Fibroblast of the conjunctiva (primary cell): ENCODE measurements at regions not wholly inside any gene's neighbourhood (a gene's known extent, or its start where the extent isn't known, plus 50 kb on each side); places are given as distances from the start of the nearest gene placed in this dataset.
"Not testable (repeated sequence)": the region's sequence is repeated elsewhere in the genome, so short reads cannot be mapped to it uniquely, and the experiment has no call there.

ENCODE experiments used
- DNase-seq: peaks from one replicate; pipeline ENCODE4 v3.0.0-alpha.2; 2010; ENCODE audit warnings: low read depth

- DNase-seq = no peak
These were observed 180.2 kb downstream of the EPM2A start for GRCh38 chr6:145555084-145555483.

- no peak for DNase-seq
These were observed 177.8 kb downstream of the EPM2A start for GRCh38 chr6:145557474-145557873.

GRCh38 chr6:145559836-145560235 lies 175.5 kb downstream of the EPM2A start:
- DNase-seq = no peak

GRCh38 chr6:145561095-145562072 lies 173.9 kb downstream of the EPM2A start:
- DNase-seq = no peak

- no peak for DNase-seq
These were observed 172.3 kb downstream of the EPM2A start for GRCh38 chr6:145562771-145563615.

GRCh38 chr6:145564553-145564952 lies 170.8 kb downstream of the EPM2A start:
- DNase-seq = no peak

- DNase-seq = no peak
These were observed 167.6 kb downstream of the EPM2A start for GRCh38 chr6:145567684-145568252.

- no peak for DNase-seq
These were observed 166.2 kb downstream of the EPM2A start for GRCh38 chr6:145569140-145569539.

GRCh38 chr6:145570336-145570735 lies 165.0 kb downstream of the EPM2A start:
- DNase-seq = not testable (repeated sequence)

GRCh38 chr6:145574269-145574668 lies 161.1 kb downstream of the EPM2A start:
- not testable (repeated sequence) for DNase-seq
